KMS-11 (cell line): ENCODE measurements at regions not wholly inside any gene's neighbourhood (a gene's known extent, or its start where the extent isn't known, plus 50 kb on each side); places are given as distances from the start of the nearest gene placed in this dataset.
"Not testable (repeated sequence)": the region's sequence is repeated elsewhere in the genome, so short reads cannot be mapped to it uniquely, and the experiment has no call there.

Experiments used
- H2AFZ ChIP-seq: fragments of 200-600 bp; sonication (generic); 2 replicates; pipeline ENCODE4 v1.6.1; 2016; ENCODE audit warnings: antibody characterized with exemption, mixed run types, low read depth
- H3K27ac ChIP-seq: fragments of 200-600 bp; sonication (generic); 2 replicates; pipeline ENCODE4 v1.6.1; 2016; ENCODE audit warnings: mild to moderate bottlenecking, mixed run types
- H3K27me3 ChIP-seq: fragments of 200-600 bp; sonication (generic); 2 replicates; pipeline ENCODE4 v1.6.1; 2017; ENCODE audit warnings: mild to moderate bottlenecking, low read depth, mixed run types, moderate library complexity; ENCODE audit not compliant: insufficient read depth
- H3K36me3 ChIP-seq: fragments of 200-600 bp; sonication (generic); 2 replicates; pipeline ENCODE4 v1.6.1; 2017; ENCODE audit warnings: mild to moderate bottlenecking, mixed run types; ENCODE audit not compliant: insufficient read depth
- H3K4me1 ChIP-seq: fragments of 200-600 bp; sonication (generic); 2 replicates; pipeline ENCODE4 v1.6.1; 2016; ENCODE audit warnings: mild to moderate bottlenecking, low read depth, mixed run types; ENCODE audit not compliant: poor library complexity, severe bottlenecking
- H3K4me2 ChIP-seq: fragments of 200-600 bp; sonication (generic); 2 replicates; pipeline ENCODE4 v1.7.0; 2016; ENCODE audit warnings: mild to moderate bottlenecking, mixed run types
- H3K4me3 ChIP-seq: fragments of 200-600 bp; sonication (generic); IDR thresholded peaks from 2 replicates; pipeline ENCODE4 v1.6.1; 2017; ENCODE audit warnings: low read depth, low read length, mixed read lengths; ENCODE audit not compliant: insufficient read depth
- H3K79me2 ChIP-seq: fragments of 200-600 bp; sonication (generic); 2 replicates; pipeline ENCODE4 v1.6.1; 2016; ENCODE audit warnings: low read depth, mixed run types; ENCODE audit not compliant: insufficient read depth
- H3K9ac ChIP-seq: fragments of 200-600 bp; sonication (generic); 2 replicates; pipeline ENCODE4 v1.6.1; 2016; ENCODE audit warnings: mild to moderate bottlenecking, mixed run types
- H4K20me1 ChIP-seq: fragments of 200-600 bp; sonication (generic); 2 replicates; pipeline ENCODE4 v1.6.1; 2016; ENCODE audit warnings: mild to moderate bottlenecking, mixed run types; ENCODE audit not compliant: insufficient read depth
- TF ChIP-seq, protein P1 (sequence below): fragments of 200-600 bp; sonication (generic); conservative IDR thresholded peaks from 2 replicates; pipeline ENCODE4 v1.6.1; 2017; ENCODE audit warnings: low read depth, mild to moderate bottlenecking, antibody characterized with exemption, low read length, moderate library complexity, mixed read lengths

- H3K27ac ChIP-seq: no peak overlapping the region
- no peak overlapping the region for H3K4me2 ChIP-seq
- no peak overlapping the region for H3K9ac ChIP-seq
- no peak overlapping the region for H3K4me3 ChIP-seq
- H3K4me1 ChIP-seq: no peaks in the 10 kb centered on the region
- no peak overlapping the region for H2AFZ ChIP-seq
- no peaks in the 10 kb centered on the region for H3K79me2 ChIP-seq
- TF ChIP-seq, protein P1, sequence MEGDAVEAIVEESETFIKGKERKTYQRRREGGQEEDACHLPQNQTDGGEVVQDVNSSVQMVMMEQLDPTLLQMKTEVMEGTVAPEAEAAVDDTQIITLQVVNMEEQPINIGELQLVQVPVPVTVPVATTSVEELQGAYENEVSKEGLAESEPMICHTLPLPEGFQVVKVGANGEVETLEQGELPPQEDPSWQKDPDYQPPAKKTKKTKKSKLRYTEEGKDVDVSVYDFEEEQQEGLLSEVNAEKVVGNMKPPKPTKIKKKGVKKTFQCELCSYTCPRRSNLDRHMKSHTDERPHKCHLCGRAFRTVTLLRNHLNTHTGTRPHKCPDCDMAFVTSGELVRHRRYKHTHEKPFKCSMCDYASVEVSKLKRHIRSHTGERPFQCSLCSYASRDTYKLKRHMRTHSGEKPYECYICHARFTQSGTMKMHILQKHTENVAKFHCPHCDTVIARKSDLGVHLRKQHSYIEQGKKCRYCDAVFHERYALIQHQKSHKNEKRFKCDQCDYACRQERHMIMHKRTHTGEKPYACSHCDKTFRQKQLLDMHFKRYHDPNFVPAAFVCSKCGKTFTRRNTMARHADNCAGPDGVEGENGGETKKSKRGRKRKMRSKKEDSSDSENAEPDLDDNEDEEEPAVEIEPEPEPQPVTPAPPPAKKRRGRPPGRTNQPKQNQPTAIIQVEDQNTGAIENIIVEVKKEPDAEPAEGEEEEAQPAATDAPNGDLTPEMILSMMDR: no peak
- no peaks in the 10 kb centered on the region for H4K20me1 ChIP-seq
- no peaks in the 10 kb centered on the region for H3K27me3 ChIP-seq
- H3K36me3 ChIP-seq: no peaks in the 10 kb centered on the region
Observed at GRCh38 chr5:24163091-24163490, 481.7 kb downstream of the CDH10 start.

DNA sequence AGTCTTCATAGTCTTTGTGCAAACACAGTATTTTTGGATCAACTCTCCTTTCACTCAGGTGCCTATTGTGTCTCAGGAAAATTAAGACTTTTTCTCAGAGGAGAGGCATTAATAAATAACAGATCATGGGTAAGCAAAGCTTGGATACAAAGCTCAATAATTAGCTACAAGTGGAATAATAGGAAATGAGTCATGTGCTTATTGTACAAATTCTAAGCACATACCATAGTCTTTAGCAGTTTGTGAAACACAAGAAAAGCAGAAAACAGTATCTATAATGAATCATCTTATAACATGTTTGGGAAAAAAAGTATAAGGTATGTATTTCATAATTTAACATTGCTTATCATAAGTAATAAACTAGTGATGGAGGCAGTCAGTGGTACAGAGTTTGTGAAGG is 477.0 kb downstream of the CDH10 start:
- no peaks in the 10 kb centered on the region for H4K20me1 ChIP-seq
- no peaks in the 10 kb centered on the region for H3K36me3 ChIP-seq
- H3K4me1 ChIP-seq: no peaks in the 10 kb centered on the region
- H3K27ac ChIP-seq: no peak overlapping the region
- no peaks in the 10 kb centered on the region for H3K79me2 ChIP-seq
- H2AFZ ChIP-seq: no peak overlapping the region
- H3K9ac ChIP-seq: no peak overlapping the region
- H3K4me3 ChIP-seq: no peak overlapping the region
- H3K27me3 ChIP-seq: no peaks in the 10 kb centered on the region
- no peak overlapping the region for H3K4me2 ChIP-seq
- TF ChIP-seq, protein P1: no peak

GRCh38 chr5:24170026-24170425 is 474.8 kb downstream of the CDH10 start:
- no peaks in the 10 kb centered on the region for H4K20me1 ChIP-seq
- H3K4me2 ChIP-seq: no peak overlapping the region
- H3K79me2 ChIP-seq: no peaks in the 10 kb centered on the region
- no peaks in the 10 kb centered on the region for H3K36me3 ChIP-seq
- no peak overlapping the region for H3K27ac ChIP-seq
- H3K9ac ChIP-seq: no peak overlapping the region
- TF ChIP-seq, protein P1: no peak
- no peak overlapping the region for H3K4me3 ChIP-seq
- H3K4me1 ChIP-seq: no peaks in the 10 kb centered on the region
- no peaks in the 10 kb centered on the region for H3K27me3 ChIP-seq
- H2AFZ ChIP-seq: no peak overlapping the region

DNA sequence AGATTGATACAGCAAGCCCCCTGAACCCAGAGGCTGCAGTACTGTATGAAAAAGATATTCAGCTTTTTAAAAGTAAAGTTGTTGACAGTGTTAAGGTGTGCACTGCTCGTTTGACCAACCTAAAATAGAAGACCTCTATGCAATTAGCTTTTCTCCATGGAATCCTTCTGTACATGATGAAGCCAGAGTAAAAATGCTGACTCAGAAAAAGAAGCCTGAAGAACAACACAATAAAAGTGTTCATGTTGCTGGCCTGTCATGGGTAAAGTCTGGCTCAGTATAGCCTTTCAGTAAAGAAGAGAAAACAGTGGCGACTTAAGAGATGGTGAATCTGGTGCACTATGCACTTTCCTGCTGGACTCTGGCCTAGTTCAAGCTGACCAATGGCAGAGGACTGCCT is 473.8 kb downstream of the CDH10 start:
- H3K4me2 ChIP-seq, H3K4me1 ChIP-seq, H3K4me3 ChIP-seq, H3K27me3 ChIP-seq, H3K9ac ChIP-seq, H4K20me1 ChIP-seq, H3K36me3 ChIP-seq, H3K79me2 ChIP-seq, H3K27ac ChIP-seq, H2AFZ ChIP-seq: not testable (repeated sequence)

GRCh38 chr5:24177821-24178220 is 467.0 kb downstream of the CDH10 start:
- TF ChIP-seq, protein P1: no peak
- no peaks in the 10 kb centered on the region for H3K4me1 ChIP-seq
- H3K4me3 ChIP-seq: no peak overlapping the region
- H3K36me3 ChIP-seq: no peaks in the 10 kb centered on the region
- no peak overlapping the region for H2AFZ ChIP-seq
- no peak overlapping the region for H3K9ac ChIP-seq
- H3K27me3 ChIP-seq: no peaks in the 10 kb centered on the region
- no peaks in the 10 kb centered on the region for H4K20me1 ChIP-seq
- no peak overlapping the region for H3K27ac ChIP-seq
- H3K79me2 ChIP-seq: no peaks in the 10 kb centered on the region
- H3K4me2 ChIP-seq: no peak overlapping the region
